ENCODE measurements at regions not wholly inside any gene's neighbourhood (a gene's known extent, or its start where the extent isn't known, plus 50 kb on each side); places are given as distances from the start of the nearest gene placed in this dataset.

GRCh38 chr6:159564456-159564855 is 128.6 kb downstream of the SOD2 start:
- H3K79me2 ChIP-seq (ENCODE audit: insufficient read depth, low read length), result no peaks in the 10 kb centered on the region
- H3K27me3 Mint-ChIP-seq (ENCODE audit: low read depth), result peaks cover 2% of the 10 kb centered on the region
- peaks cover 12 to 17% of the 10 kb centered on the region in 2 experiments for H3K9me3 Mint-ChIP-seq

More at GRCh38 chr6:159564456-159564855, 128.6 kb downstream of the SOD2 start:
- H3T11ph ChIP-seq (ENCODE audit: low read length), result no peak overlapping the region
- no peak overlapping the region for H2BK15ac ChIP-seq (ENCODE audit: low read depth, low read length)
- H4K91ac ChIP-seq (ENCODE audit: insufficient read length, low read depth, low read length), result no peak overlapping the region
- H4K8ac ChIP-seq (replicated peaks; ENCODE audit: insufficient read length, low read depth, low read length), result no peak overlapping the region
- H3K79me1 ChIP-seq (ENCODE audit: insufficient read depth, low read depth, low read length, poor library complexity, severe bottlenecking), result no peaks in the 10 kb centered on the region
- no peak overlapping the region for H2BK5ac ChIP-seq (ENCODE audit: insufficient read length, low read length)
- no peaks in the 10 kb centered on the region for H3K27me3 ChIP-seq (ENCODE audit: insufficient read depth, low read length)
- no peaks in the 10 kb centered on the region for H3K4me1 Mint-ChIP-seq
- WGBS (ENCODE audit: extremely low coverage, insufficient read length, low lambda C conversion rate), result no CpG with 5 or more reads among the region's 5 CpGs
- no peak overlapping the region for H3K9ac ChIP-seq (ENCODE audit: extremely low read depth, insufficient read length, low read length)
- no peak for TF ChIP-seq CTCF (conservative IDR thresholded peaks at IDR 0.05)
- H4K20me1 ChIP-seq (ENCODE audit: control insufficient read depth, insufficient read depth, insufficient read length), result no peaks in the 10 kb centered on the region
- no peak overlapping the region for H3K4me2 ChIP-seq (ENCODE audit: insufficient read depth, insufficient read length, low read length)
- H2BK20ac ChIP-seq (ENCODE audit: low read depth, low read length, poor library complexity, severe bottlenecking), result no peak overlapping the region
- H3K23ac ChIP-seq (ENCODE audit: insufficient read length, low read depth, low read length), result no peak overlapping the region
- no peak overlapping the region for H4K5ac ChIP-seq (ENCODE audit: insufficient read length, low read depth, low read length)
- H3K36me3 Mint-ChIP-seq (ENCODE audit: insufficient read depth in 1 of 3, low read depth in 3 of 3), result peaks cover 0 to 3% (median 0%) of the 10 kb centered on the region in 3 experiments; a peak in 2 of 7 replicates
- no peak overlapping the region for H3K27ac ChIP-seq (ENCODE audit: insufficient read length, low read depth, low read length)
- no peak for DNase-seq
- no peak overlapping the region for H3K4me3 Mint-ChIP-seq
- H3K27ac Mint-ChIP-seq, result no peak overlapping the region
- H3K23me2 ChIP-seq (ENCODE audit: insufficient read length, low read depth, low read length, poor library complexity, severe bottlenecking), result no peaks in the 10 kb centered on the region
- peaks cover 8% of the 10 kb centered on the region for H3K9me3 ChIP-seq (ENCODE audit: control insufficient read depth, low read depth, low read length)
- no peak overlapping the region for H2BK120ac ChIP-seq (ENCODE audit: low read depth, low read length, poor library complexity, severe bottlenecking)
- no peak overlapping the region for H3K18ac ChIP-seq (ENCODE audit: insufficient read length, low read depth, low read length)
- H3K14ac ChIP-seq (ENCODE audit: insufficient read depth, low read length), result no peak overlapping the region
- H2AK5ac ChIP-seq (ENCODE audit: insufficient read length, low read length), result no peak overlapping the region
- H3K4me1 ChIP-seq (ENCODE audit: insufficient read depth, low read length), result no peaks in the 10 kb centered on the region
- no peak overlapping the region for H2AFZ ChIP-seq (ENCODE audit: low read length)
- H2BK12ac ChIP-seq (ENCODE audit: insufficient read length, low read depth, low read length), result no peak overlapping the region
- no peak overlapping the region for H3K56ac ChIP-seq (ENCODE audit: insufficient read length, low read depth, low read length)
- H3K4ac ChIP-seq (ENCODE audit: low read depth, low read length), result no peak overlapping the region

All from H9 (cell line).